Activated effector memory CD4-positive, alpha-beta T cell treated with anti-CD3 and anti-CD28 coated beads, Interleukin-2, amount 50 U/mL, for 16 hours (primary cell): ENCODE measurements at regions not wholly inside any gene's neighbourhood (a gene's known extent, or its start where the extent isn't known, plus 50 kb on each side); places are given as distances from the start of the nearest gene placed in this dataset.

Source experiments
- DNase-seq: peaks from one replicate; pipeline ENCODE4 v3.0.0-alpha.2; 2020

- DNase-seq = no peak
Observed at GRCh38 chr4:177699365-177700213, 257.4 kb upstream of the AGA start.

GRCh38 chr4:177706916-177707315 is 264.7 kb upstream of the AGA start:
- no peak for DNase-seq

GRCh38 chr4:177713454-177713853 is 271.2 kb upstream of the AGA start:
- DNase-seq = no peak

GRCh38 chr4:177717407-177717806 is 275.2 kb upstream of the AGA start:
- DNase-seq = no peak

- DNase-seq = no peak
Observed at GRCh38 chr4:177718514-177718913, 276.3 kb upstream of the AGA start.

- DNase-seq = no peak
Observed at GRCh38 chr4:177726111-177726510, 283.9 kb upstream of the AGA start.

GRCh38 chr4:177728361-177729152 is 286.3 kb upstream of the AGA start:
- no peak for DNase-seq

- no peak for DNase-seq
Observed at GRCh38 chr4:177729681-177730080, 287.4 kb upstream of the AGA start.

- DNase-seq = no peak
Observed at GRCh38 chr4:177737387-177737940, 295.2 kb upstream of the AGA start.

GRCh38 chr4:177740563-177740962 is 298.3 kb upstream of the AGA start:
- no peak for DNase-seq

GRCh38 chr4:177759729-177760128 is 317.5 kb upstream of the AGA start:
- DNase-seq = no peak

- DNase-seq = no peak
Observed at GRCh38 chr4:177761692-177762091, 319.5 kb upstream of the AGA start.

- DNase-seq = no peak
Observed at GRCh38 chr4:177769155-177769554, 326.9 kb upstream of the AGA start.

- DNase-seq = no peak
Observed at GRCh38 chr4:177770776-177771175, 328.5 kb upstream of the AGA start.

GRCh38 chr4:177771645-177772044 is 329.4 kb upstream of the AGA start:
- DNase-seq = no peak

- DNase-seq = no peak
Observed at GRCh38 chr4:177778623-177779022, 336.4 kb upstream of the AGA start.

- DNase-seq = no peak
Observed at GRCh38 chr4:177785000-177785399, 342.8 kb upstream of the AGA start.

- DNase-seq = no peak
Observed at GRCh38 chr4:177789610-177790009, 347.4 kb upstream of the AGA start.

- DNase-seq = no peak
Observed at GRCh38 chr4:177791188-177791587, 349.0 kb upstream of the AGA start.

- DNase-seq = no peak
Observed at GRCh38 chr4:177796841-177797240, 354.6 kb upstream of the AGA start.

- DNase-seq = no peak
Observed at GRCh38 chr4:177798161-177798560, 355.9 kb upstream of the AGA start.

- DNase-seq = no peak
Observed at GRCh38 chr4:177802162-177802561, 359.9 kb upstream of the AGA start.

- no peak for DNase-seq
Observed at GRCh38 chr4:177802661-177803060, 360.4 kb upstream of the AGA start.

GRCh38 chr4:177803151-177803550 is 360.9 kb upstream of the AGA start:
- DNase-seq = no peak
